SU-DHL-6 (cell line): ENCODE measurements at regions not wholly inside any gene's neighbourhood (a gene's known extent, or its start where the extent isn't known, plus 50 kb on each side); places are given as distances from the start of the nearest gene placed in this dataset.

Experiments used
- CTCF ChIP-seq: fragments of 200-600 bp; sonication (generic); IDR thresholded peaks from one replicate; pipeline ENCODE4 v1.5.1; 2017; ENCODE audit warnings: antibody characterized with exemption, mild to moderate bottlenecking, low read length, moderate library complexity; ENCODE audit not compliant: insufficient read depth, poor library complexity, severe bottlenecking
- EZH2phosphoT487 ChIP-seq: fragments of 200-600 bp; sonication (generic), shearing (Covaris generic); conservative IDR thresholded peaks from 2 replicates; pipeline ENCODE4 v1.6.1; 2018; ENCODE audit warnings: mild to moderate bottlenecking, antibody characterized with exemption, low read length, moderate library complexity, mixed read lengths

- TF ChIP-seq CTCF, result no peak
- TF ChIP-seq EZH2phosphoT487, result no peak
These were observed 212.6 kb upstream of the MAN1A1 start for GRCh38 chr6:119562168-119562567.
